Stomach (tissue), 4 donors: ENCODE measurements at regions not wholly inside any gene's neighbourhood (a gene's known extent, or its start where the extent isn't known, plus 50 kb on each side); places are given as distances from the start of the nearest gene placed in this dataset.

Experiments used
- CTCF ChIP-seq, 7 experiments: fragments of 450-650 bp in 4 of 7; fragments of 200-600 bp in 3 of 7; sonication (generic) in 3 of 7; IDR thresholded peaks; one replicate each; pipeline ENCODE4 v1.5.1; 2016 to 2019; ENCODE audit warnings: antibody characterized with exemption in 7 of 7, control low read depth in 2 of 7, mild to moderate bottlenecking in 1 of 7
- POLR2AphosphoS5 ChIP-seq, 3 donors: sonication (generic); formaldehyde crosslinking; IDR thresholded peaks; one replicate each; pipeline ENCODE4 v1.6.1; 2016; ENCODE audit warnings: antibody characterized with exemption in 3 of 3

GRCh38 chr1:81179242-81179641, 621.5 kb upstream of the ADGRL2 start:
- TF ChIP-seq CTCF (IDR thresholded peaks at IDR 0.05) (no peak), POLR2AphosphoS5 (IDR thresholded peaks at IDR 0.05) (peak in 1 of 3 donors; percentile 37)
